ENCODE measurements at regions not wholly inside any gene's neighbourhood (a gene's known extent, or its start where the extent isn't known, plus 50 kb on each side); places are given as distances from the start of the nearest gene placed in this dataset.

- TF ChIP-seq EZH2 (IDR thresholded peaks at IDR 0.05; ENCODE audit: borderline replicate concordance, control insufficient read depth, low read depth, low read length) (no peak), ELK1 (IDR thresholded peaks at IDR 0.05; ENCODE audit: low read depth, low read length) (no peak), KDM1A (IDR thresholded peaks at IDR 0.05; ENCODE audit: borderline replicate concordance) (no peak), MTA2 (IDR thresholded peaks at IDR 0.05; ENCODE audit: low read depth) (no peak), RAD21 (IDR thresholded peaks at IDR 0.05; ENCODE audit: insufficient read depth, low read depth, low read length) (no peak), BACH1 (IDR thresholded peaks at IDR 0.05; ENCODE audit: borderline replicate concordance) (no peak)
Measured at GRCh38 chr7:113628948-113629847, 289.6 kb downstream of the PPP1R3A start.
